ENCODE measurements at regions not wholly inside any gene's neighbourhood (a gene's known extent, or its start where the extent isn't known, plus 50 kb on each side); places are given as distances from the start of the nearest gene placed in this dataset.
"Not testable (repeated sequence)": the region's sequence is repeated elsewhere in the genome, so short reads cannot be mapped to it uniquely, and the experiment has no call there.

- H3K4me3 ChIP-seq (replicated peaks in 1 of 3; ENCODE audit: insufficient read depth in 1 of 3, low read depth in 2 of 3, low read length in 3 of 3); H3K9me3 ChIP-seq (ENCODE audit: low read length); H3K36me3 ChIP-seq (replicated peaks in 1 of 2; ENCODE audit: control insufficient read depth in 1 of 2, insufficient read depth in 2 of 2, low read length in 2 of 2); FAIRE-seq; H3K27ac ChIP-seq (ENCODE audit: extremely low read length, insufficient read depth, low read length); H3K4me1 ChIP-seq (ENCODE audit: insufficient read depth, low read length); H3K9ac ChIP-seq (ENCODE audit: insufficient read depth, low read depth, low read length); DNase-seq (ENCODE audit: low spot score); H4K20me1 ChIP-seq (ENCODE audit: insufficient read depth, low read length); in situ Hi-C loops (cut with HindIII; ENCODE audit: extremely low pct_ligation_motif_present, low pct_unique_long_range_greater_than_20kb); H3K27me3 ChIP-seq (ENCODE audit: control insufficient read depth in 1 of 2, insufficient read depth in 2 of 2, low read length in 2 of 2); H3K79me2 ChIP-seq (ENCODE audit: insufficient read depth, low read length); H3K4me2 ChIP-seq (ENCODE audit: low read depth, low read length); BruUV-seq (replicated peaks); POLR2A ChIA-PET; intact Hi-C loops (cut with micrococcal nuclease; ENCODE audit: unreplicated experiment); ATAC-seq; H2AFZ ChIP-seq (ENCODE audit: low read length); CTCF ChIA-PET (ENCODE audit: low intra/inter-chr PET ratio, low total read pairs): not testable (repeated sequence)
- WGBS (ENCODE audit: low lambda C conversion rate): 5% methylated on average over 5 of the region's 5 CpGs
Observed at GRCh38 chr1:30651395-30651794, 72.0 kb downstream of the MATN1 start.

GRCh38 chr1:30650968-30651320, 72.4 kb downstream of the MATN1 start:
- BruUV-seq (replicated peaks): no TSS peak
- Histone ChIP-seq H3K4me2 (ENCODE audit: low read depth, low read length) (no peak overlapping the region), H3K36me3 (replicated peaks in 1 of 2; ENCODE audit: control insufficient read depth in 1 of 2, insufficient read depth in 2 of 2, low read length in 2 of 2) (no peaks in the 10 kb centered on the region), H3K27ac (ENCODE audit: extremely low read length, insufficient read depth, low read length) (no peak overlapping the region), H3K27me3 (ENCODE audit: control insufficient read depth in 1 of 2, insufficient read depth in 2 of 2, low read length in 2 of 2) (peaks cover 0 to 10% of the 10 kb centered on the region in 2 experiments; a peak in 4 of 5 replicates), H3K9ac (ENCODE audit: insufficient read depth, low read depth, low read length) (no peak overlapping the region), H3K79me2 (ENCODE audit: insufficient read depth, low read length) (no peaks in the 10 kb centered on the region), H3K9me3 (ENCODE audit: low read length) (no peaks in the 10 kb centered on the region), H3K4me1 (ENCODE audit: insufficient read depth, low read length) (no peaks in the 10 kb centered on the region), H3K4me3 (replicated peaks in 1 of 3; ENCODE audit: insufficient read depth in 1 of 3, low read depth in 2 of 3, low read length in 3 of 3) (no peak overlapping the region), H4K20me1 (ENCODE audit: insufficient read depth, low read length) (no peaks in the 10 kb centered on the region), H2AFZ (ENCODE audit: low read length) (no peak overlapping the region)
- in situ Hi-C loops (cut with HindIII; ENCODE audit: extremely low pct_ligation_motif_present, low pct_unique_long_range_greater_than_20kb) (no loop called here), intact Hi-C loops (cut with micrococcal nuclease; ENCODE audit: unreplicated experiment) (no loop called here)
- CTCF ChIA-PET (ENCODE audit: low intra/inter-chr PET ratio, low total read pairs): no interaction called here
- no peak for FAIRE-seq
- WGBS (ENCODE audit: low lambda C conversion rate): 0% methylated on average over 4 of the region's 7 CpGs
- no peak for DNase-seq (ENCODE audit: low spot score)
- POLR2A ChIA-PET: no interaction called here
- no peak for ATAC-seq
- no peak for TF ChIP-seq ZBTB37 (CRISPR knock-in tag; IDR thresholded peaks at IDR 0.05)
- no peak for TF ChIP-seq ZNF253 (CRISPR knock-in tag; IDR thresholded peaks at IDR 0.05; ENCODE audit: borderline replicate concordance)
- no peak for TF ChIP-seq KLF6 (CRISPR knock-in tag; IDR thresholded peaks at IDR 0.05)
- no peak for TF ChIP-seq CSRNP1 (CRISPR knock-in tag; IDR thresholded peaks at IDR 0.05)
- no peak for TF ChIP-seq ZBTB39 (CRISPR knock-in tag; IDR thresholded peaks at IDR 0.05)
- TF ChIP-seq PHB2 (IDR thresholded peaks at IDR 0.05; ENCODE audit: partially characterized antibody): no peak
- no peak for TF ChIP-seq ZHX2 (IDR thresholded peaks at IDR 0.05; ENCODE audit: low read depth)
- TF ChIP-seq ZHX2 (CRISPR knock-in tag; IDR thresholded peaks at IDR 0.05; ENCODE audit: borderline replicate concordance): no peak
